Type B pancreatic cell (in vitro differentiated cells): ENCODE measurements at regions not wholly inside any gene's neighbourhood (a gene's known extent, or its start where the extent isn't known, plus 50 kb on each side); places are given as distances from the start of the nearest gene placed in this dataset.

Experiments
- DNase-seq: peaks from one replicate; pipeline ENCODE4 v3.0.0; 2021; ENCODE audit warnings: mixed read lengths; ENCODE audit not compliant: unreplicated experiment; ENCODE audit errors: extremely low spot score
- H3K27ac Mint-ChIP-seq: 2 replicates; pipeline ENCODE4 v1.8.0; 2021; ENCODE audit warnings: mild to moderate bottlenecking, mixed read lengths
- H3K27me3 Mint-ChIP-seq: 2 replicates; pipeline ENCODE4 v1.8.0; 2021; ENCODE audit warnings: mixed read lengths
- H3K36me3 Mint-ChIP-seq: 2 replicates; pipeline ENCODE4 v1.8.0; 2021; ENCODE audit warnings: mixed read lengths
- H3K4me1 Mint-ChIP-seq: one replicate; pipeline ENCODE4 v1.8.0; 2021; ENCODE audit warnings: mixed read lengths; ENCODE audit not compliant: unreplicated experiment
- H3K4me3 Mint-ChIP-seq: 2 replicates; pipeline ENCODE4 v1.8.0; 2021; ENCODE audit warnings: mild to moderate bottlenecking, mixed read lengths
- H3K9me3 Mint-ChIP-seq: 2 replicates; pipeline ENCODE4 v1.8.0; 2021; ENCODE audit warnings: mixed read lengths
- CTCF ChIP-seq: fragments of 200-600 bp; sonication (generic); conservative IDR thresholded peaks from 2 replicates; pipeline ENCODE4 v1.5.0; 2021; ENCODE audit warnings: antibody characterized with exemption, mild to moderate bottlenecking

- no peaks in the 10 kb centered on the region for H3K9me3 Mint-ChIP-seq
- peaks cover 11% of the 10 kb centered on the region for H3K4me1 Mint-ChIP-seq
- no peak overlapping the region for H3K4me3 Mint-ChIP-seq
- no peaks in the 10 kb centered on the region for H3K36me3 Mint-ChIP-seq
- no peak overlapping the region for H3K27ac Mint-ChIP-seq
- TF ChIP-seq CTCF, result no peak
- DNase-seq, result no peak
- H3K27me3 Mint-ChIP-seq, result peaks cover 49% of the 10 kb centered on the region
Observed at GRCh38 chr11:123303924-123304323, 108.9 kb upstream of the CLMP start.

GRCh38 chr11:123302751-123303195 is 107.7 kb upstream of the CLMP start:
- Mint-ChIP-seq H3K4me1 (peaks cover 11% of the 10 kb centered on the region), H3K27ac (peak overlapping the region; percentile 27), H3K4me3 (peak overlapping the region; percentile 61), H3K36me3 (no peaks in the 10 kb centered on the region), H3K9me3 (no peaks in the 10 kb centered on the region), H3K27me3 (peaks cover 49% of the 10 kb centered on the region)
- DNase-seq, result no peak
- peak; percentile 33 for TF ChIP-seq CTCF

- Mint-ChIP-seq H3K4me3 (peak overlapping the region; percentile 88), H3K4me1 (peaks cover 11% of the 10 kb centered on the region), H3K27me3 (peaks cover 53% of the 10 kb centered on the region), H3K9me3 (no peaks in the 10 kb centered on the region), H3K36me3 (no peaks in the 10 kb centered on the region), H3K27ac (no peak overlapping the region)
- TF ChIP-seq CTCF, result peak; percentile 99
- DNase-seq, result peak; percentile 85
Observed at GRCh38 chr11:123301696-123302400, 106.8 kb upstream of the CLMP start.

GRCh38 chr11:123301013-123301591 is 106.1 kb upstream of the CLMP start:
- DNase-seq, result no peak
- peaks cover 54% of the 10 kb centered on the region for H3K27me3 Mint-ChIP-seq
- no peaks in the 10 kb centered on the region for H3K36me3 Mint-ChIP-seq

GRCh38 chr11:123299721-123300120 is 104.7 kb upstream of the CLMP start:
- no peaks in the 10 kb centered on the region for H3K36me3 Mint-ChIP-seq
- H3K9me3 Mint-ChIP-seq, result no peaks in the 10 kb centered on the region
- peaks cover 11% of the 10 kb centered on the region for H3K4me1 Mint-ChIP-seq
- H3K4me3 Mint-ChIP-seq, result no peak overlapping the region
- no peak overlapping the region for H3K27ac Mint-ChIP-seq
- no peak for TF ChIP-seq CTCF
- peaks cover 51% of the 10 kb centered on the region for H3K27me3 Mint-ChIP-seq
- DNase-seq, result no peak

More at GRCh38 chr11:123301013-123301591, 106.1 kb upstream of the CLMP start:
- TF ChIP-seq CTCF, result no peak
- H3K27ac Mint-ChIP-seq, result no peak overlapping the region
- H3K4me3 Mint-ChIP-seq, result peak overlapping the region; percentile 68
- H3K9me3 Mint-ChIP-seq, result no peaks in the 10 kb centered on the region
- H3K4me1 Mint-ChIP-seq, result peaks cover 11% of the 10 kb centered on the region
